OCI-LY1 (cell line): ENCODE measurements at regions not wholly inside any gene's neighbourhood (a gene's known extent, or its start where the extent isn't known, plus 50 kb on each side); places are given as distances from the start of the nearest gene placed in this dataset.

Experiments
- EZH2 ChIP-seq: fragments of 200-600 bp; sonication (generic), shearing (Covaris generic); IDR thresholded peaks from 2 replicates; pipeline ENCODE4 v1.8.0; 2017; ENCODE audit warnings: borderline replicate concordance, mixed run types, mild to moderate bottlenecking, antibody characterized with exemption, low read length, moderate library complexity, mixed read lengths
- TF ChIP-seq, protein P1 (sequence below): fragments of 200-600 bp; sonication (generic), shearing (Covaris generic); IDR thresholded peaks from 2 replicates; pipeline ENCODE4 v1.5.1; 2017; ENCODE audit warnings: mild to moderate bottlenecking, antibody characterized with exemption, low read length, moderate library complexity, mixed read lengths

DNA sequence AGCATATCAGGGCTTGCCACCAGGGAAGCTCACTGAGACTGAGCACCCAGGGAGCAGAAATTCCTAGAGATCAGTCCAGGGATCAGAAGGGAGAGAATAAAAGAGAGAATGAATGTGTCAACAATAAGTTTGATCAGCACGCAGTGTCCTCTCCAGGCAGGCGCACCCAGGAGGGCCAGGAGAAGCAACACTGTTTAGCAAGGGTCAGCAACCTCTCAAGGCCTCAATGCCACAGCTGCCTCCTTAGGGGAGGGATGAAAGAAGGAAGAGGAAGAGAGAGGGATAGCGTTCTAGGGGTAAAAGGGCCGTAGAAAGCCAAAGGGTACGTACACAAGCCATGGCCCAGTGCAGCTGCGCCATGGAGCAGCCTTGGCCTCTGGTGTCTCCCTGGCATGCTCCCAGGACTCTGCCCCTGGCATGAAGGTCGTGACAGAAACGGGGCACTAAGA, 399.8 kb downstream of the SHQ1 start:
- TF ChIP-seq, protein P1, sequence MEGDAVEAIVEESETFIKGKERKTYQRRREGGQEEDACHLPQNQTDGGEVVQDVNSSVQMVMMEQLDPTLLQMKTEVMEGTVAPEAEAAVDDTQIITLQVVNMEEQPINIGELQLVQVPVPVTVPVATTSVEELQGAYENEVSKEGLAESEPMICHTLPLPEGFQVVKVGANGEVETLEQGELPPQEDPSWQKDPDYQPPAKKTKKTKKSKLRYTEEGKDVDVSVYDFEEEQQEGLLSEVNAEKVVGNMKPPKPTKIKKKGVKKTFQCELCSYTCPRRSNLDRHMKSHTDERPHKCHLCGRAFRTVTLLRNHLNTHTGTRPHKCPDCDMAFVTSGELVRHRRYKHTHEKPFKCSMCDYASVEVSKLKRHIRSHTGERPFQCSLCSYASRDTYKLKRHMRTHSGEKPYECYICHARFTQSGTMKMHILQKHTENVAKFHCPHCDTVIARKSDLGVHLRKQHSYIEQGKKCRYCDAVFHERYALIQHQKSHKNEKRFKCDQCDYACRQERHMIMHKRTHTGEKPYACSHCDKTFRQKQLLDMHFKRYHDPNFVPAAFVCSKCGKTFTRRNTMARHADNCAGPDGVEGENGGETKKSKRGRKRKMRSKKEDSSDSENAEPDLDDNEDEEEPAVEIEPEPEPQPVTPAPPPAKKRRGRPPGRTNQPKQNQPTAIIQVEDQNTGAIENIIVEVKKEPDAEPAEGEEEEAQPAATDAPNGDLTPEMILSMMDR: no peak
- TF ChIP-seq EZH2: no peak
